DND-41 (cell line): ENCODE measurements at regions not wholly inside any gene's neighbourhood (a gene's known extent, or its start where the extent isn't known, plus 50 kb on each side); places are given as distances from the start of the nearest gene placed in this dataset.

Experiments
- CTCF ChIP-seq: IDR thresholded peaks from 2 replicates; pipeline ENCODE4 v1.5.1; 2012; ENCODE audit warnings: borderline replicate concordance, low read length, moderate library complexity, mild to moderate bottlenecking; ENCODE audit not compliant: poor library complexity, severe bottlenecking; ENCODE audit errors: extremely low read depth
- EZH2 ChIP-seq: IDR thresholded peaks from 3 replicates; pipeline ENCODE4 v1.6.1; 2012; ENCODE audit warnings: borderline replicate concordance, low read depth, mild to moderate bottlenecking, moderate library complexity, low read length, inconsistent platforms; ENCODE audit not compliant: severe bottlenecking

DNA sequence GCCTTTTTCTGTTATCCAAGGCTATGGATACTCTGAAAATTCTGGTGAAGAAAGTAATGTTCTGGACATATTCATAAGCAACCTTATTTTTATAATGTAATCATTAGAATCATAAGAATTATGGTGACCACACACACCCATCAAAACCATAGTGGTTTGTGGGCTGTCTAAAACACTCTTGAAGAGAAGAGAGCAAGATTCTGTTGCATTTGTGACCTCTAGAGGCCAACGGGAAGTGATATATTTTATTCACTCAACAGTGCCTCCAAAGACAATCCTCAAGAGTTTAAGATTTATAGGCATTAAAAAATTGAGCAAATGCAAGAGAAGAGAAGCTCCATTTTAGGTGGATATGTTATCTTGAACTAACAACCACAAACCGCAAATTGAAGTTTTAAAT lies 68.5 kb upstream of the LGR5 start:
- TF ChIP-seq CTCF (no peak), EZH2 (no peak)
